Islet of Langerhans (tissue), 1 donor: ENCODE measurements at regions not wholly inside any gene's neighbourhood (a gene's known extent, or its start where the extent isn't known, plus 50 kb on each side); places are given as distances from the start of the nearest gene placed in this dataset.

Experiments used
- FAIRE-seq: peaks from one replicate; lab custom pipeline; 2011; peaks lifted over from hg19 to GRCh38; lab: Jason Lieb, UNC

DNA sequence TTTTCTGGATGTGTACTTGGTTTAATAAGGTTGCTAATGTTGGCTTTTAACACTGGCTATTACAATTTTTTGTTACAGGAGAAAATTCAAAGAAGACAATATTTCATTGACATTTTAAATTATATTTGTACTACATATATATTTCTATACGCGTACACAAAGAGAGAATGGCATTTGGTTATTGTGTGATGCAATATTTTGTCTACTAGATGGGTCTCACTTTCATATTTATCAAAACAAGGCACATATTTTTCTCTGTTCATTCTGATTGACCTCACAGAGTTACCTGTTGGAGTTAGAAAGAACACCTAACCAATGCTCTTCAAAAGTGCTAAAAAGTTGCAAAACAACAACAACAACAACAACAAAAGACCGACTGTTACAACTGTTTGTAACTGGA, 50.2 kb upstream of the VGLL3 start:
- no peak for FAIRE-seq
